Type B pancreatic cell (in vitro differentiated cells): ENCODE measurements at regions not wholly inside any gene's neighbourhood (a gene's known extent, or its start where the extent isn't known, plus 50 kb on each side); places are given as distances from the start of the nearest gene placed in this dataset.

ENCODE experiments used
- DNase-seq: peaks from one replicate; pipeline ENCODE4 v3.0.0; 2021; ENCODE audit warnings: mixed read lengths; ENCODE audit not compliant: unreplicated experiment; ENCODE audit errors: extremely low spot score
- H3K27ac Mint-ChIP-seq: 2 replicates; pipeline ENCODE4 v1.8.0; 2021; ENCODE audit warnings: mild to moderate bottlenecking, mixed read lengths
- H3K27me3 Mint-ChIP-seq: 2 replicates; pipeline ENCODE4 v1.8.0; 2021; ENCODE audit warnings: mixed read lengths
- H3K36me3 Mint-ChIP-seq: 2 replicates; pipeline ENCODE4 v1.8.0; 2021; ENCODE audit warnings: mixed read lengths
- H3K4me1 Mint-ChIP-seq: one replicate; pipeline ENCODE4 v1.8.0; 2021; ENCODE audit warnings: mixed read lengths; ENCODE audit not compliant: unreplicated experiment
- H3K4me3 Mint-ChIP-seq: 2 replicates; pipeline ENCODE4 v1.8.0; 2021; ENCODE audit warnings: mild to moderate bottlenecking, mixed read lengths
- H3K9me3 Mint-ChIP-seq: 2 replicates; pipeline ENCODE4 v1.8.0; 2021; ENCODE audit warnings: mixed read lengths
- TF ChIP-seq, protein P1 (sequence below): fragments of 200-600 bp; sonication (generic); conservative IDR thresholded peaks from 2 replicates; pipeline ENCODE4 v1.5.0; 2021; ENCODE audit warnings: antibody characterized with exemption, mild to moderate bottlenecking

DNA sequence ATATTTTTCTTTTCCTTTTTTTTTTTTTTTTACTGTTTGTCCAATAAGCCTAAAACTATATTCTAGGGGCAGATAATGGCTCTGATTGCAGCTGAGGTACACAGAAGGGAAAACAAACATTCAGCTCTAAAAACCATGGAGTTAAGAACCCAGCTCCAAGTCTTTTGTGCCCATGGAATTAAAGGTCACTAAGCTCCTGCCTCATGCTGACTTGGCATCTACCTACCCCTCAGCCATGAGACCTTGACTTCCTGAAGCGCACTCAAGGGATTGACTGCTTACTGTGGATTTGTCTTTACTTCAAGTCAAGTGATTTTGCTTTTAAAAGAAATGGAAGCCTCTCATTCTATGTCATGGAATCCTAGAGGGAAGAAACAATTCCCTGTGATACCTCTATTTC, 192.3 kb downstream of the AMY1C start:
- no peak overlapping the region for H3K27ac Mint-ChIP-seq
- H3K4me3 Mint-ChIP-seq, result no peak overlapping the region
- H3K27me3 Mint-ChIP-seq, result peaks cover 3% of the 10 kb centered on the region
- H3K36me3 Mint-ChIP-seq, result no peaks in the 10 kb centered on the region
- no peaks in the 10 kb centered on the region for H3K9me3 Mint-ChIP-seq
- DNase-seq, result no peak
- no peaks in the 10 kb centered on the region for H3K4me1 Mint-ChIP-seq
- TF ChIP-seq, protein P1, sequence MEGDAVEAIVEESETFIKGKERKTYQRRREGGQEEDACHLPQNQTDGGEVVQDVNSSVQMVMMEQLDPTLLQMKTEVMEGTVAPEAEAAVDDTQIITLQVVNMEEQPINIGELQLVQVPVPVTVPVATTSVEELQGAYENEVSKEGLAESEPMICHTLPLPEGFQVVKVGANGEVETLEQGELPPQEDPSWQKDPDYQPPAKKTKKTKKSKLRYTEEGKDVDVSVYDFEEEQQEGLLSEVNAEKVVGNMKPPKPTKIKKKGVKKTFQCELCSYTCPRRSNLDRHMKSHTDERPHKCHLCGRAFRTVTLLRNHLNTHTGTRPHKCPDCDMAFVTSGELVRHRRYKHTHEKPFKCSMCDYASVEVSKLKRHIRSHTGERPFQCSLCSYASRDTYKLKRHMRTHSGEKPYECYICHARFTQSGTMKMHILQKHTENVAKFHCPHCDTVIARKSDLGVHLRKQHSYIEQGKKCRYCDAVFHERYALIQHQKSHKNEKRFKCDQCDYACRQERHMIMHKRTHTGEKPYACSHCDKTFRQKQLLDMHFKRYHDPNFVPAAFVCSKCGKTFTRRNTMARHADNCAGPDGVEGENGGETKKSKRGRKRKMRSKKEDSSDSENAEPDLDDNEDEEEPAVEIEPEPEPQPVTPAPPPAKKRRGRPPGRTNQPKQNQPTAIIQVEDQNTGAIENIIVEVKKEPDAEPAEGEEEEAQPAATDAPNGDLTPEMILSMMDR, result no peak

DNA sequence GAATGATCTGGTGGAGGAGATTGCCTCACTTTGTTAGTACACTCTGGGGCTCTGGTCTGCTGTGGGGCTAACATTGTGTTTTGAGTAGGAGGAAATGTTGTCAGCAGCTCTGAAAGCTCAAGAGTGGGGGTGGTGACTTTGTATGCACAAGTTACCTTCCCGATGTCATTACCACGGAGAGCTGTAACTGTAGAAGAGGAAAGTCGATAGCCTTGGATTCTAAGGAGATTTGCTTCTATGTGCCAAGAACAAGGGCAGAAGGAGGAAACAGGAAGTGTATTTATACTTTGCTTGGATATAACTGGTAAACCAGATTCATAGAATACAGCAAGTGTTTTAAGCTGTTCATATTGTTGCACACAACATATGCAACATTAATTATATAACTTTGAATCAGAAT, 196.1 kb downstream of the AMY1C start:
- Mint-ChIP-seq H3K9me3 (no peaks in the 10 kb centered on the region), H3K4me3 (no peak overlapping the region), H3K4me1 (peaks cover 6% of the 10 kb centered on the region), H3K27ac (no peak overlapping the region), H3K36me3 (no peaks in the 10 kb centered on the region), H3K27me3 (peaks cover 3% of the 10 kb centered on the region)
- TF ChIP-seq, protein P1, result no peak
- no peak for DNase-seq

DNA sequence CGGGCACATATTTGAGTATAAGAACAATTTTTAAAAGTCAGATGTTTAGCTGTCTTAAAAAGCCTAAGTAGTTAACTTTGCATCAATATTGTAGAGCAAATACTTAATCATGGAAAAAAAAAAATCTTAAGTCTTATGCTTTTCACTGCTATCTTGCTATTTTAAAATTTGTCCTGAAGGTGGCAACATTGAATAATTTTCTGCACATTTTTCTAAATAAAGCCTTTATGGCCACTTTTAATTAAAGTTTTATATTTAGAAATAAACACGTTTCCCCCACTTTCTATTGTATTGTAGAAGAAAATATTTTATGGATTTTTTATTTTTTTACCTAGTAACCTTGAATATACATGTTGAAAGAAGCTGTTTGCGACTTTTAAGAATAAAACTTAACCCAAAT, 198.8 kb downstream of the AMY1C start:
- H3K4me1 Mint-ChIP-seq, result peaks cover 6% of the 10 kb centered on the region
- H3K27ac Mint-ChIP-seq, result no peak overlapping the region
- H3K36me3 Mint-ChIP-seq, result no peaks in the 10 kb centered on the region
- no peak overlapping the region for H3K4me3 Mint-ChIP-seq
- TF ChIP-seq, protein P1, result peak; percentile 65
- peaks cover 3% of the 10 kb centered on the region for H3K27me3 Mint-ChIP-seq
- H3K9me3 Mint-ChIP-seq, result no peaks in the 10 kb centered on the region
- DNase-seq, result no peak

DNA sequence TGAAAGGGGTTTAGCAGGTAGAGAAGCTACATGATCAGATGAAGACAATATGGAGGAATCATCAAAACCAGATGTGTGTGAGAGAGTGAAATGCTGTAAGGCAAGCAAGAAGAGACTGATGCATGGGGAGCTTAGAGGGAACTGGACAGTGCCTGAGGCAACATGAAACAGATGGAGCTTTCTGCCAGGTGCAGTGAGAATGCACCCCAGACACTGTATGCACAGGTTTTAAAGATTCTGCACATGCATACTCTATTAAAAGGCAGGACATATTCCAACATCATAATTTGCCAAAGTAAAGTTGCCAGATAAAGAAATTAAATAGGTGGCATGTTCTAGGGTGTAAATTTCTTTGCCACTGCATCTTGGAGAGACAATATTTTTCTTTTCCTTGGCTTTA, 200.1 kb downstream of the AMY1C start:
- H3K36me3 Mint-ChIP-seq, result no peaks in the 10 kb centered on the region
- TF ChIP-seq, protein P1, result no peak
- no peak overlapping the region for H3K27ac Mint-ChIP-seq
- H3K9me3 Mint-ChIP-seq, result no peaks in the 10 kb centered on the region
- no peak overlapping the region for H3K4me3 Mint-ChIP-seq
- DNase-seq, result no peak
- H3K4me1 Mint-ChIP-seq, result peaks cover 6% of the 10 kb centered on the region
- H3K27me3 Mint-ChIP-seq, result no peaks in the 10 kb centered on the region

DNA sequence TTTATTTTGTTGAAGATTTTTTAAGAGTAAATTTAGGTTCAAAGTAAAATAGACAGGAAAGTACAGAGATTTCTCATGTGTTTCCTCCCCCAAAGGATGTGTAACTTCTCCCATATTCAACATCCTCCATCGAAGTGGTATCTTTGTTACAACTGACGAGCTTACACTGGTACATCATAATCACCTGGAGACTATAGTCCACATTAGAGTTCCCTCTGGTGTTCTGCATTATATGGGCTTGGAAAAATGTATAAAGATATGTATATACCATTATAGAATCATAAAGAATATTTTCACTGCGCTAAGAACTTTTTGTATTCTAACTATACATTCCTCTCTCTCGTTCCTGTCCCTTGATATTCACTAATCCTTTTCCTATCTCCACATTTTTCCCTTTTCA, 203.7 kb downstream of the AMY1C start:
- Mint-ChIP-seq H3K27me3 (no peaks in the 10 kb centered on the region), H3K36me3 (no peaks in the 10 kb centered on the region), H3K27ac (no peak overlapping the region), H3K9me3 (no peaks in the 10 kb centered on the region), H3K4me1 (peaks cover 6% of the 10 kb centered on the region), H3K4me3 (no peak overlapping the region)
- no peak for DNase-seq
- TF ChIP-seq, protein P1, result no peak

DNA sequence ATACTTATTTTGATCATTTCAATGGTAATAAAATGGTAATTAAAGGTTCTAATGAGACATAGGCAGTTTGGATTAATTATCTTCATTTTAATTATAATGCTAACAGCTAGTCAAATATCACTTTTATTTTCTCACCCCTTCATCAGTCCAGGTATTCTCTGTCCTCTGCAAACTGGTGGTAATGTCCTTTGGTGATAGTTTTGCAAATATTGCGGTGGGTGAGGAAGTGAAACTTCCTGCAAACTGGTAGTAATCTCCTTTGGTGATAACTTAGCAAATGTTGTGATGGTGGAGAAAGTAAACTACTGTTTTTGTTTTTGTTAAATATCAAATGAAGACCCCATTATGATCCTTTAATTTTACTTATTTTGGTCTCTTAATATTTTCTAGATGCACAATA, 209.0 kb downstream of the AMY1C start:
- DNase-seq, result no peak
- H3K36me3 Mint-ChIP-seq, result no peaks in the 10 kb centered on the region
- H3K27me3 Mint-ChIP-seq, result no peaks in the 10 kb centered on the region
- no peak overlapping the region for H3K27ac Mint-ChIP-seq
- no peak overlapping the region for H3K4me3 Mint-ChIP-seq
- TF ChIP-seq, protein P1, result no peak
- H3K9me3 Mint-ChIP-seq, result no peaks in the 10 kb centered on the region
- H3K4me1 Mint-ChIP-seq, result no peaks in the 10 kb centered on the region
